Endothelial cell (in vitro differentiated cells): ENCODE measurements at regions not wholly inside any gene's neighbourhood (a gene's known extent, or its start where the extent isn't known, plus 50 kb on each side); places are given as distances from the start of the nearest gene placed in this dataset.

Experiments used
- DNase-seq: peaks from one replicate; pipeline ENCODE4 v3.0.0; 2021; ENCODE audit warnings: low spot score
- H3K27ac Mint-ChIP-seq: one replicate; pipeline ENCODE4 v1.8.0; 2021; ENCODE audit warnings: mixed read lengths, inconsistent platforms; ENCODE audit not compliant: unreplicated experiment
- H3K27me3 Mint-ChIP-seq: one replicate; pipeline ENCODE4 v1.8.0; 2021; ENCODE audit warnings: mild to moderate bottlenecking, moderate library complexity, mixed read lengths, inconsistent platforms; ENCODE audit not compliant: unreplicated experiment
- H3K36me3 Mint-ChIP-seq: one replicate; pipeline ENCODE4 v1.8.0; 2021; ENCODE audit warnings: mild to moderate bottlenecking, low read depth, mixed read lengths, inconsistent platforms; ENCODE audit not compliant: unreplicated experiment
- H3K4me1 Mint-ChIP-seq: one replicate; pipeline ENCODE4 v1.8.0; 2021; ENCODE audit warnings: mild to moderate bottlenecking, mixed read lengths, inconsistent platforms; ENCODE audit not compliant: unreplicated experiment
- H3K4me3 Mint-ChIP-seq: one replicate; pipeline ENCODE4 v1.8.0; 2021; ENCODE audit warnings: mild to moderate bottlenecking, mixed read lengths, inconsistent platforms; ENCODE audit not compliant: unreplicated experiment
- H3K9me3 Mint-ChIP-seq: one replicate; pipeline ENCODE4 v1.8.0; 2021; ENCODE audit warnings: mixed read lengths, inconsistent platforms; ENCODE audit not compliant: unreplicated experiment
- TF ChIP-seq, protein P1 (sequence below): fragments of 200-600 bp; sonication (generic); IDR thresholded peaks from one replicate; pipeline ENCODE4 v1.5.0; 2021; ENCODE audit warnings: antibody characterized with exemption; ENCODE audit not compliant: unreplicated experiment

DNA sequence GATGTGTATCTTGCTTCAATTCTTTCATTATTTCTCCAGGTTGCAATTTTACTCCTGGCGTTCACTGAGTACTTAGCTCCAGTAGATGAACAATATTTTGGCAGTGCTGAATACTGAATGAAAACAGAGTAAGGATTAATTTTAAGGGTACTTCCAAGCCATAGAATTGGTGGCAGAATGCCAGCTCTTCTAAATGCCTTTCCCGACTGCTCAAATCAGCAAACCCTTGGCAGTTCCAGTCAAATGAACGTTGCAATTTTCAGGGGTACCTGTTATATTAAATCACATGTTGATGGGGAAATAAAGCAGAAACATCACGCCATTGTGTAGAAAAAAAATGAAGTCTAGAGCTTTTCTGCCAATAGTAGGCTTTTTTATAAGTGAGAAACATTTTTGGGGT, 282.4 kb upstream of the RPS23 start:
- no peak for DNase-seq
- H3K4me1 Mint-ChIP-seq: no peaks in the 10 kb centered on the region

DNA sequence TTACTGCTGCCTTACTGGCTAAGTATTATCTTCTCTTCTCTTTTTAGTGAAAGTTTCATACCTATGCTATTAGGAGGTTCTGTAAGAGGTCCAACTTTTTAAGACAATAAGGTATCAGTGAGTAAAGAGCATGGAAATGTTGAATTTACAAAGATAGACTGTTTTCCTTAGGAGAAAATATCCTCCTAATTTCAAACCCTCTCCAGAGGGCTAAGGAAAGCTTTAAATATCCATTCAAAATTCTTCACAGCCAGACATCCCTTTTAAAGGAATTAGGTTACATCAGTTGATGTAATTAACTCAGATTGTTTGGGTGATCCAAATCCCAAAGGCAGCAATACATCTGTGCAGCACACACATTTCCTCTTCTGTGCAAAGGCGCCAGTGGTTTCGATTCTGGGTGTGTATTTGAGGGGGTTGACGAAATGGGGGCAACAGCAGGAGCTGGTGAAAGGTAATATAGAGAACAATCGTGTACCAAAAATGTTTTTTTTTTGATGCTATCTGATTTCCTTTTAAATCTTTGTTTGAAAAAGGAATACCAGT, 273.8 kb upstream of the RPS23 start:
- H3K36me3 Mint-ChIP-seq: no peaks in the 10 kb centered on the region
- no peaks in the 10 kb centered on the region for H3K27me3 Mint-ChIP-seq
- TF ChIP-seq, protein P1, sequence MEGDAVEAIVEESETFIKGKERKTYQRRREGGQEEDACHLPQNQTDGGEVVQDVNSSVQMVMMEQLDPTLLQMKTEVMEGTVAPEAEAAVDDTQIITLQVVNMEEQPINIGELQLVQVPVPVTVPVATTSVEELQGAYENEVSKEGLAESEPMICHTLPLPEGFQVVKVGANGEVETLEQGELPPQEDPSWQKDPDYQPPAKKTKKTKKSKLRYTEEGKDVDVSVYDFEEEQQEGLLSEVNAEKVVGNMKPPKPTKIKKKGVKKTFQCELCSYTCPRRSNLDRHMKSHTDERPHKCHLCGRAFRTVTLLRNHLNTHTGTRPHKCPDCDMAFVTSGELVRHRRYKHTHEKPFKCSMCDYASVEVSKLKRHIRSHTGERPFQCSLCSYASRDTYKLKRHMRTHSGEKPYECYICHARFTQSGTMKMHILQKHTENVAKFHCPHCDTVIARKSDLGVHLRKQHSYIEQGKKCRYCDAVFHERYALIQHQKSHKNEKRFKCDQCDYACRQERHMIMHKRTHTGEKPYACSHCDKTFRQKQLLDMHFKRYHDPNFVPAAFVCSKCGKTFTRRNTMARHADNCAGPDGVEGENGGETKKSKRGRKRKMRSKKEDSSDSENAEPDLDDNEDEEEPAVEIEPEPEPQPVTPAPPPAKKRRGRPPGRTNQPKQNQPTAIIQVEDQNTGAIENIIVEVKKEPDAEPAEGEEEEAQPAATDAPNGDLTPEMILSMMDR: no peak

More for the DNA sequence above, 282.4 kb upstream of the RPS23 start:
- Mint-ChIP-seq H3K4me3 (no peak overlapping the region), H3K27ac (no peak overlapping the region), H3K9me3 (no peaks in the 10 kb centered on the region), H3K36me3 (no peaks in the 10 kb centered on the region), H3K27me3 (peaks cover 8% of the 10 kb centered on the region)
- TF ChIP-seq, protein P1: no peak

DNA sequence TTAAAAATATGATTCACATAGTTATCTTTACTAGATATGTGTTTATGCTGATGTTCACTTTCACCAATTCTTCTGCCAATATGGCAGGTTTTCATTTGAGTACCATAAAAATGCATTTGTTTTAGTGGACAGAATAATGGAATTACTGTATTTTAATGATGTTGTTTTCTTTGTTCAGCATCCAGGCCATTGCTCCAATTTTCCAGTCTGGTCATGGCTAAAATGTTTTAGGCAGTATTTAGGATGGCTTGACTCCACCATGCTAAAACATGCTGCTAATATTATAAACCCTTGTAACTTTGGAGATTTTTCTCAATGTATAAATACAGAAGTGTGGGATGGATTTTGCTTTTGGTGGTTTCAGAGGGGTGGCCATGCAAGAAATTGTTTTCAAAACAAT, 273.0 kb upstream of the RPS23 start:
- TF ChIP-seq, protein P1: no peak
- H3K4me1 Mint-ChIP-seq: no peaks in the 10 kb centered on the region
- H3K36me3 Mint-ChIP-seq: no peaks in the 10 kb centered on the region
- DNase-seq: no peak
- no peaks in the 10 kb centered on the region for H3K9me3 Mint-ChIP-seq
- H3K27ac Mint-ChIP-seq: no peak overlapping the region
- no peaks in the 10 kb centered on the region for H3K27me3 Mint-ChIP-seq
- no peak overlapping the region for H3K4me3 Mint-ChIP-seq

More for the DNA sequence above, 273.8 kb upstream of the RPS23 start:
- no peak overlapping the region for H3K27ac Mint-ChIP-seq
- H3K4me1 Mint-ChIP-seq: no peaks in the 10 kb centered on the region
- H3K9me3 Mint-ChIP-seq: no peaks in the 10 kb centered on the region
- DNase-seq: no peak
- no peak overlapping the region for H3K4me3 Mint-ChIP-seq

DNA sequence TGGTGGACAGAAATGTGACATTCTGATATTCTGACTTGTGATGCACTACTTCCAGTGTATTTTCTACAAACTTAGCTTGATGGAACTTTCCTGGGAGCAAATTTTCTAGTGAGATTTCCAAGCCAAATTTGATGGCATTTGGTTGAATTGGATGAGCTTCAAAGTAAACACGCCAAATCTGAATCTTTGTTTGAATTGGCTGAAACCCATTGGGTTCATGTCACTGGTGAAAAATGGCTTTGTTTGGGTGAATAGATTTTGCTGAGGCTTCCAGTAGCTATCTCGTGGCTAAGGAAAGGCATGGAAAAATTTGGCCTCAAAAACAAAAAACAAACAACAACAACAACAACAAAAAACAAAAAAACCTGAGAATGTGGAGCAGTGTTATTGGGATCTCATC, 271.1 kb upstream of the RPS23 start:
- Mint-ChIP-seq H3K9me3 (no peaks in the 10 kb centered on the region), H3K4me1 (no peaks in the 10 kb centered on the region), H3K27ac (no peak overlapping the region), H3K36me3 (no peaks in the 10 kb centered on the region), H3K4me3 (no peak overlapping the region), H3K27me3 (no peaks in the 10 kb centered on the region)
- no peak for DNase-seq
- TF ChIP-seq, protein P1: no peak

DNA sequence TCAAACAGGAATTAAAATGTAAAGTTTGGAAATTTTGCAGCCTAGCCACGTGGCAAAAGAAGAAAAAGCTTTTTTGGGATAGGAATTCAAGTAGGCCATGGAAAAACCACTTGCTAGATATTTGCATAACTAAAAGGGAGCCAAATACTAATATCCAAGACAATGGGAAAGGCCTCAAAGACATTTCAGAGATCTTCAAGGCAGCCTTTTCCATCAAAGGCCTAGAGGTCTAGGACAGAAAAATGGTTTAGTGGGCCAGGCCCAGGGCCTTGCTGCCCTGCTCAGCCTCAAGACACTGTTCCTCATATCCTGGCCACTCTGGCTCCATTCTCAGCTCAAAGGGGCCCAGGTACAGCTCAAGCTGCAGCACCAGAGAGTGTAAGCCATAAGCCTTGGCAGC, 265.9 kb upstream of the RPS23 start:
- TF ChIP-seq, protein P1: no peak
- no peaks in the 10 kb centered on the region for H3K27me3 Mint-ChIP-seq
- no peak overlapping the region for H3K27ac Mint-ChIP-seq
- DNase-seq: no peak
- H3K9me3 Mint-ChIP-seq: peaks cover 7% of the 10 kb centered on the region
- no peak overlapping the region for H3K4me3 Mint-ChIP-seq
- H3K36me3 Mint-ChIP-seq: no peaks in the 10 kb centered on the region
- H3K4me1 Mint-ChIP-seq: peaks cover 2% of the 10 kb centered on the region
